Inferior parietal cortex (tissue), 1 donor: ENCODE measurements at regions not wholly inside any gene's neighbourhood (a gene's known extent, or its start where the extent isn't known, plus 50 kb on each side); places are given as distances from the start of the nearest gene placed in this dataset.
"Not testable (repeated sequence)": the region's sequence is repeated elsewhere in the genome, so short reads cannot be mapped to it uniquely, and the experiment has no call there.

Experiments
- DNase-seq: peaks from one replicate; pipeline ENCODE4 v3.0.0-alpha.2; 2016; ENCODE audit errors: extremely low spot score

DNA sequence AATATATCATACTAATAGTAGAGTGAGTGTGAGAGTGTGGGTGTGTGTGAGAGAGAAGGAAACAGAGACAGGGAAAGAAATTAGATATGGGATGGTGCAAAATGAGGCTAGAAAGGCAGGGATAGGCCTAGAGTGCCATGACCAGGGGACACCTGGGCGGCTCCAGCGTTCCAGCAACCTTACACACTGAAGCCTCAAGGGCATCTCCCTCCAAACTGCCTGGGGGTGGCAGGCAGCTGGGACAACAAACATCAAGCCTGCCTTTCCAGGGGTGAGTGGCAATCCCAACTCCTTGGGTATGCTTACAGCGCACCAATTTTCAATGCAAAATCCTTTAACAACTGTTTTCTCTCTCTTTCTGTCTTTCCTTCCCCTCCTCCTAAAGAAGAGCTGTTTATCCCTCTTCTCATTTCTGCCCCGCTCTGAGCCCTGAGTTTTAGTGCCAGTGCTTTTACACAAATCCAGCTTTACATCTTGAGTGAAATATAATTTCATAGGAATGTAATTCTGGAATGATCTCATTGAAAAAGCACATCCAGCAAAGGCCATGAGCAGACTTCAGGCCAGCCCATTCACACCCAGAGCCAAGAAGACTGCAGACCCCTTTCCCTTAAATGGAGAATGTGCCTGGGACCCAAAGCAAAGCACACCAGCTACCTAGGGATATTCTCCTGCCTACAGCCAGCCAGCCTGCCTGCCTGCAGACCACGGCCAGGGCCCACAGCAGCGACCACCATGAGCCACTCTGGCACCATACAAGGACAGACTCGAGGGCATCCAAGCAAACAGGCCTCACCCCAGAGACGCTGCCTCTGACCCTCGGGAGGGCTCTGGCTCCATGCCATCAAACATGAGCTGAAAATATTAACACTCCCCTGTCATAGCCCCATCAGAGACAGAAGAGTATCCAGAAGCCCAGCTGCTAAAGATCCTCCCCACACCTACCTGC is 90.3 kb downstream of the RPL27A start:
- no peak for DNase-seq

DNA sequence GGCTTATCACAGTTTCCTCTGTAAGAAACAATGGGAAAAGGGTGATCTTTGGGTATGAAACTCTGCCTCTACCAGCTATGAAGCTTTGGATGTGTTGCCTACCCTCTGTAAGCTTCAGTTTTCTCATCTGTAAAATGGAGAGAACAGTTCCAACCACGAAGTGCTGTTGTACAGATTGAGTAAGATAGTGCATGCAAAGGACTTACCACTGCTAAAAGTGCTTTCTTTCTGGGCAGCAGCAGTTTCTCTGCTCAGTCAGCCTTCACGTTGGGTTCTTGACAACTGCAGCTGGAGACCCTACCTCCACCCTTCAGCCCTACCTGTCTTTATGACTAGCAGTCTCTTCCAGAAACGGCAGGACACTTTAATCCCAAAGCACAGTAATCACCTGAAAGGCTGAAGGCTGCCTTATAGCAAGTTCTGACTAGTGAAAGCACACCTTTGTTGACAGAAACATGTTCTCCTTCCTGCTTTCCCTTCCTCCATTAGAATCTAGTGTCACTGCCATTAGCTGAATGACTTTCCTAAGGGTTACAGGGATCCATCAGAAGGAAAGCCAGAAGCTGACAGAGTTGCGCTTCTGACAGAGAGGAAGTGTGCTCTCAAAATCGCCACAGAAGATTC is 91.4 kb downstream of the RPL27A start:
- DNase-seq, result no peak

DNA sequence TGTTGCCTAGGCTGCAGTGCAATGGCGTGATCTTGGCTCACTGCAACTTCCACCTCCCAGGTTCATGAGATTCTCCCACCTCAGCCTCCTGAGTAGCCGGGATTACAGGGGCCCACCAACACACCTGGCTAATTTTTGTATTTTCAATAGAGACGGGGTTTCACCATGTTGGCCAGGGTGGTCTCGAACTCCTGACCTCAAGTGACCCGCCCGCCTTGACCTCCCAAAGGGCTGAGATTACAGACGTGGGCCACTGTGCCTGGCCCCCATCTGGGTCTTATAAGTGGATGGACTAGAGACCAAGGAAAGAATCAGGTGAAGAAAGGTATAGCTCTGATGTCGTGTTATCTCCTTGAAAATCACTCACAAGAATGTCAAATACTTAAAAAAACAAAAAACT is 92.3 kb downstream of the RPL27A start:
- not testable (repeated sequence) for DNase-seq

DNA sequence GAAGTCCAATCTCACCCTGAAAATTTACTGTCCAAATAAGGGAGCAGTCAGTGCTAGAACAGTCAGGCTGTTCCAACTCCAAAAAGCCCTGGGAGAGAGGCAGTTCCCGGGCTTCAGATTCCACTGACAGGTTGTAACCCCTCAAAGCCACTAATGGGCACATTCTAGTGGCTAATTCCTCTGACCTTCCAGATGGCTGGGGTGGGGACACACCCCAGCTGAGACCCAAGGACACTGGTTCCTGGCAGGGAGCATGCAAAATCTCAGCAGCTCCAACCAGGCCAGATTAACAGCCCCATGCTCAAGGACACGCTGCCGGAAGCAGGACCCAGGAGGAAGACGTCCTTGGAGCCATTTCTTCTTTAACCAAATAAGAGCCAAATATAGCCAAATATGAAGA is 92.7 kb downstream of the RPL27A start:
- no peak for DNase-seq

DNA sequence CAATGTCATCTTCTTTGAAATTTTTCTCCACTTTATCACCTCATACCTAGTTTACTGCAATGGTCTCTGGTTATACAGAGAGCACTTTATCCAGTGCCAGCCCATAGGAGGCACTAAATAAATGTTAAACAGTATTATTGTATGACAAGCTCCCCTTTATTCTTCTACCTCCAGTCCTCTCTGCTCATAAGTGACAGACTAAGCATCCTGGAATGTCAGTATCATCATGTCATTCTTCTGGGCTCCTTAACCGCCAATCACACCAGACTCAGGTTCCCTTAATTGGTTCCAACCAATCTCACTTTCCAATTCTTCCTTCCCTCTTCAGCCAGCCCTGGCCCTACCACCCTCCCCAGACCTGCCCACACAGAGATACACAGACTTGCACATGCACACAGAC is 93.1 kb downstream of the RPL27A start:
- no peak for DNase-seq

DNA sequence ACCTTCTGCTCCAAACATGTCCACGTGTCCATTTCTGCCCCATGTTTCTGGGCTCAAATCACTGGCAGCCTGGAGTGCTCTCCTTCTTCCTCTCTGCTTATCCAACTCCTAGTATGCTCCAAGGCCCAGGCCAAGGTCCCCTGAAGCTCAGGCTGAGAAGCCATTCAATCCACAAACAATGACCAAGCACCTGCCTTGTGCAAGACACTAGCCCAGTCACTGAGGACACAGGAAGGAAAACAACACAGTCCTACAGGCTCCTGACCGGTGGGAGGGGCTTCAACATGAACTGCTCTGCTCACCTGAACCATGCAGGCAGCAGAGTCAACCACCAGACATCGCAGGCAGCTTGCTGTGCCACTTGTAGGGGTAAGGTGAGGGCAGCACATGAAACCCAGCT is 93.6 kb downstream of the RPL27A start:
- DNase-seq, result no peak

DNA sequence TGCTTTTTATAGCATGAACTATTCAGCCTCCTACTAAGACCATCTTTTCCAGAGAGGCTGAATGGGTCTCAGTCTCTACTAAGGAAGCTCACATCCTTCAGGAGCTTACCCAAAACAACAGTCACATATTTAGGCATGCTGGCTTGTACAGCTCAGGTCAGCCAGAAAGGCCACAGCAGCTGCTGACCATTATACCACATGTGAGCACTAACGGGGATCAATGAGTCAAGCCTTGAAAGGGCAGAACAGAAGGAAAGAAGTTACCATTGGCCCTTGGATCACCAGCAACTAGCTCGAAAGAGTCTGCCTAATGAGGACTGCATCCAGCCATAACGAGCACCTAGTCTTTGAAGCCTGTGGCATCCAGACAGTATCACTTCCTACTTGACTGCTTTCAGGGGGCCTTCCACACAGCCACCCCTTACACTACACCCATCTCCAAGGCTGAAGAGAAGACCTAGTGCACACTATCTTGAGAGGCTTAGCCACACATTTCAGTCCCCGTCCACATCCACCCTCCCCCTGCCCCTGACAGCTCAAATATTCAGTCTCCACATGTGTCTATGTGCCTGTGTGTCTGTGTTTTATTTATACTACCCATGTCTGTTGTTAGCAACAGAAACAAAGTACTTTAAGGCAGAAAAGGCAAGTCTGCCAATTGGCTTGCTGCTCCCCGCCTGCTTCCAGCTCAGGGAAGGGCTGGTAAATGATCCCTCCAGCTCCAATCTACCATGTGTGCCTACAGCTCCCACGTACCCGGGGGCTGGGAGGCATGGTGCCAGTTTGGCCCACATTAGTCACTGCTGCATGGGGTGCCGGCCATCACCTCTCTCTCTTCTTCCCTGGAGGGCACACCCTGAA is 95.5 kb downstream of the RPL27A start:
- no peak for DNase-seq

DNA sequence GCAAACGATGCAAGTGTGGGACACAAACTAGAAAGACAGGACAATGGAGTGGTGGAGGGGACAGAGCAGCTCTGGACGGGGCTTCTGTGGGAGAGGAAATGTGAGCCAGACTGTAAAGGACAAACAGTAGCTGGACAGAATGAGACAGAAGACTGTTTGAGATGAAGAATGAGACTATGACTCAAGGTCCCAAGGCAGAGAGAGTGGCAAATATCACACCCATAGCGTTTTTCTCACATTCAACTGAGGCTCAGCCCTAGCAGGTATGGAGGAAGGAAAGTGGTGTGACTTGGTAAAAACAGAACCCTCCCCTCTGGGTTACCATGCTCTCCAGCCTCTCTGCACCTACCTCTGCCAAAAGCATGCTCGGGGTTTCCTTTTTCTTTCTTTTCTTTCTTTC is 96.5 kb downstream of the RPL27A start:
- no peak for DNase-seq

DNA sequence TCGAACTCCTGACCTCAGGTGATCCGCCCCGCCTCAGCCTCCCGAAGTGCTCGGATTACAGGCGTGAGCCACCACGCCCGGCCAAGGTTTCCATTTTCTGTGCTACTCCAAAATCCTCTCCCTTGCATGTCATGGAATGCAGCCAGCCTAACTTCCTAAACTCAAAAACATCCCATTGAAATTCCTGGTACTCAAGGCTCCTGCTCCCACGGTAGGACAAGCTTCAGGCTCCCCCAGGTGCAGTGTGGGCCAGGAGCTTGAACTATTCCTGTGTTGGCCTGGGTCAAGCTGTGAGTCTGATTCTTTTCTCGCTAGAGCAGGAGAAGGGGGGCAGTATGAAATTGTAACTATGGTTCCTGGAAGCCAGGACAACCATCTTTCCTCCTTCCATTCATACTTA is 97.1 kb downstream of the RPL27A start:
- no peak for DNase-seq

DNA sequence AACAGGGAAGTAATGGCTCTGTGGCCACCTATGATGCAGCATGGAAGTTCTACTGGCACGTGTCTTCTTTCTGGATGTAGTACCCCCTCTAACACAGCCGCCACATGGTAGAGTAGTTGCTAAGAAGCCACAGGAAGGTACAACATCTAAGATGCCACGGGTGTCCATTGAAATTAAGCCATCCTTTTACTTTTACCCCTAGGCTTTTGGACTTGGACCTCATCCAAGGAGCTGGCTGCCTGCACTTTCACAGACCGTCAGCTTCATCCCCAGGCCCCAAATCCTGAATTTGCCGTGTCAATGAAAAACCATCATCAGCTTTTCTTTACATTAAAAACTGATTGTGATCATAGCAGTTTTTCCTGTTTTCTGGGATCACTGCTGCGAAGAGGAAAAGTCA is 102.4 kb downstream of the RPL27A start:
- DNase-seq, result no peak

DNA sequence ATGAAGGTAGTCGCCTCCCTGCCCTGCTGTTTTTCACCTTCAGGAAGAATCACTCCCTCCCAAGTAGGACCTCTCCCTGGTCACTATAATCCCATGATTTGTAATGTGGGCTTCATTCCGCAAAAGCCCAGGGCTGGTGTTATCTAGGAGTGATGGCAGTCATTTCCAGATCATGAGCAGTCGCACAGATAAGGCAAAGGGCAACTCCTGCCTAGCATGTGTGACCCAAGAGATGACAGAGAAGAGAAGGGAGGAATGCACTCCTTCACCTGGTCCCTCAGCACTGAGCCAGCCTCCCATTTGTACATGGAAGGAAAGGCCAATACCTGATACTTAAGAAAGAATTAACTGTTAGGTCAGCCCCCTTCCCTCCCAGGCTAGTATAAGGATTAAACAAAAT is 102.9 kb downstream of the RPL27A start:
- no peak for DNase-seq

DNA sequence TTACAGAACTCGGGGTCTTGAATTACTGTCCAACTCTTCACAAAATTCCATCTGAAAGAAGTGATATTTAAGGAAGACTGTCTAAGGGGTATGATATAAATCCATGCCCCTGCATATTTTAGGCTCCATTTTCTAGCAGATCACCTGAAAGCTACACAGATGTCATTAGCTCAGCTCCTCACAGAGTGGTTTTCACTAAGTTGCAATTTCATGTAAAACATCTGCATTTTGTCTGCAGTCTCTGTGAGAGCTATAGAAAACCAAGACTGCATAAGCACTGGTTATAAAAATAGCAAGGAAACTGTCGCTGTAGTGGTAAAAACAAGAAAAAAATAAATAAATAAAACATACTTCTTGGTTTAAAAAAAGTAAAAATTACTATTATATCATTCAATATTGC is 103.4 kb downstream of the RPL27A start:
- no peak for DNase-seq

DNA sequence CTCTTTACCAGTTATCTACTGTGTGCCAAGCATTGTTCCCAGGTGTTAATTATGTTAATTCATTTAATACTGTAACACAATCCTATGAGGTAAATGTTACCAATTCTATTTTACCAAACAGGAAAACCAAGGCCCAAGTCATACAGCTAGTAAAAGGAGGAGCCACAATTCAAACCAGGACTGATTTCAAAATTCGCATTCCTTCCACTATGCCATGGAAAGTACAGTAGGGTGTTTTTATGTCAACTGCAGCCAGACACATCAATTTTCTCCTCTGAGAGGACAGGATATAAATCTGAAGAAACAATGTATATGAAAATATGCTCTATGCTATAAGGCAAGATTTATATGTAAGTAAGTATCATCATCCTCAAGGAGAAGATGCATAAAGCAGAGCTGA is 104.3 kb downstream of the RPL27A start:
- DNase-seq, result no peak

DNA sequence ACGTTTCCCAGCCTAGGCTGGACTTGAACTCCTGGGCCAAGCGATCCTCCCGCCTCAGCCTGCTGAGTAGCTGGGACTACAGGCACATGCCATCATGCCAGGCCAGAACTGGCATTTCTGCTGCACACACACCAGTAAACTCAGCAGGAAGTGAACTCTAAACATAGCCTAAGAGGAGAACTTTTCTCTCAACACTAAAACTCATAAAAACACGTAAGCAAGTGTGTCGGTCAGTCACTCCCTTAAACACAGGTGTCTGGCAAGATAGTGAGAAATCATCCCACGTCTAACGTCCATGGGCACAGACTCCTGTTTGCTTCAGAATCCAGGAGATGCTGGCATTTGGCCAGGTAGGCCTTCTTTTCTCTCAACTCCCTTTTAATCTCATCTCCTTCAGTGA is 104.8 kb downstream of the RPL27A start:
- no peak for DNase-seq

DNA sequence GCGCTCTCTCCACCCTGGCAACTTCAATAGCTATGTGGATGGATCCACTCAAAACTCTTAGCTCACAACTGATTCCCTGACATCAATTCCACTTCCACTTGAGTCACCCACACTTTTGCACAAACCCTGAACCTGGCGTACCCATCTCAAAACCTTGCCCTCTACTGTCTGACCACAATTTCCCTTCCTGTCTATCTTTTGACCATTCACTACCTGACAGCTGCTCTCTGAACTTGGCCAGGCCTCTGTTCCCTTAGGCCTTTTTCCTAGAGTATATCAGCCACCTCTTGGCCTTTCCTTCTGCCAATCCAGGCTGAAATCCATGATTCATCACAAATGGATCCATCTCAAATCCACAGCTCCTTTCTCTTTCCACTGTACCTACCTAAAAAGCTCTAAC is 106.0 kb downstream of the RPL27A start:
- no peak for DNase-seq

DNA sequence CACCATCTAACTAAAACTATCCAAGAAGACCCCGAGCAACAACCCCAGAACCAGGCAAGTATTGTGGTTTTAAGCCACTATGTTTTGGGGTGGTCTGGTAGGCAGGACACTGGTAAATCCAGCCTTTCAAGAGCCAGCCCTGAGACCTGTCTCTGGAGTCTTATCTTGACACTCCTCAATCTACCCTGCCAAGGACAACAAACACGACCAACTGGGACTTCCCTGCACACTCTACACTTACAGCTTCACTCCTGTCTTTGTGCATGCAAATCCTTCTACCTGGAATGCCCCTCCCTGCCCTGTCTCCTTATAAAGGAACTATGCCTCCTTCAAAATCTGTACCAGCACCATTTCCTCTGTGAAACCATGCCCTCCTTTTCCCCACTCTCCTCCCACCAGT is 107.3 kb downstream of the RPL27A start:
- DNase-seq, result no peak

DNA sequence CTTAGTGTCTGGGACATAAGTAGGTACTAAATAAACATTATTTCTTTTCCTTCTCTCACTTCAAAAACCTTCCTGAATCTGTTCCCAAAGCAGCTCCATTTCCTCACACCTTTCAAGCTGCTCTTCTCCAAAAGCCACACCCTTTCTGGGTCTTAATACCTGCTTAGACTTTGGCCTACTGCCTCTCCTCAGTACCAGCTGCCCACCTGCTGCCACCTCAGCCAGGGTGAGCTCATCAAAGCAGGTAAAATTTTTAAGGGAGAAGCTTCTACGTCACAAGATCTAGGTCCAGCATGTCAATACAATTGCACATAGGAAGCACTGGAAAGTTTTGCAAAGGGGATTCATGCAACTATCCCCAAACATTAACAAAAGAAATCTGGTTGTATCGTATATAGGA is 108.4 kb downstream of the RPL27A start:
- DNase-seq, result no peak

DNA sequence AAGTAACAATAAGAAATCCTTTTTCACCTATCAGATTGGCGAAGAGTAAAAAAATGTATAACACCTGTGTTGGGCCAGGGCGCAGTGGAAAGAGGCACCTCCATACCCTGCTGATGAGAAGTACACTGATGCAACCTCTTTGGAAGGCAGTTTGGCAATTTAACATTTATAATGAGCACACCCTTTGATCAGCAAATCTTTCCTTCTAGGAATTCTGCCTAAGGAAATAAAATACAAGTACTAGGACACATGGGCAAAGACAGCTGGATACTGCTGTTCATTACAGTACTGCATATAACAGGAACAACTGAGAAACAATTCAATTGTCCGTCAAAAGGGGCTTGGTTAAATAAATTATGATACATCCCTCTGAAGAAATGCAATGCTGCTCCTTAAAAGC is 110.1 kb downstream of the RPL27A start:
- DNase-seq, result no peak

DNA sequence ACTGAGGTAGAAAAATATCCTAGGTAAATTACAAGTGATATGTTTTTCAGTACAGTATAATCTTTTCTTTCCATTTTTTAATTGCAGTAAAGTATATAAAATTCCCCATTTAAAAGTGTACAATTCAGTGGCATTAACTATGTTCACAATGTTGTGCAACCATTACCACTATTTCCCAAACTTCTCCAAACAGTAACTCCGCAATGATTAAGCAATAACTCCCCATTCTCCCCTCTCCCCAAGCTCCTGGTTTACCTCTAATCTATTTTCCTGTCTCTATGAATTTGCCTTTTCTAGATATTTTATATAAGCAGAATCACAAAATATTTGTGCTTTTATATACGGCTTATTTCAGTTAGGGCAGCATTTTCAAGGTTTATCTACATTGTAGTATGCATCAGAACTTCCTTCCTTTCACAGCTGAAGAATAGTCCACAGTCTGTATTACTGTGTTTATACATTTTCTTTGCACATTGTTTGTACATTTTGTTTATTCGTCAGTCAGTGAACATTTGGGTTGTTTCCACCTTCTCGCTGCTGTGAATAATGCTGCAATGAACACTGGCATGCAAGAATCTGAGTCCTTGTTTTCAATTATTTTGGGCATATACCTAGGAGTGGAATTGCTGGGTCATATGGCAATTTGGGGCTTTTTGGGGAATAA is 110.7 kb downstream of the RPL27A start:
- DNase-seq, result no peak

DNA sequence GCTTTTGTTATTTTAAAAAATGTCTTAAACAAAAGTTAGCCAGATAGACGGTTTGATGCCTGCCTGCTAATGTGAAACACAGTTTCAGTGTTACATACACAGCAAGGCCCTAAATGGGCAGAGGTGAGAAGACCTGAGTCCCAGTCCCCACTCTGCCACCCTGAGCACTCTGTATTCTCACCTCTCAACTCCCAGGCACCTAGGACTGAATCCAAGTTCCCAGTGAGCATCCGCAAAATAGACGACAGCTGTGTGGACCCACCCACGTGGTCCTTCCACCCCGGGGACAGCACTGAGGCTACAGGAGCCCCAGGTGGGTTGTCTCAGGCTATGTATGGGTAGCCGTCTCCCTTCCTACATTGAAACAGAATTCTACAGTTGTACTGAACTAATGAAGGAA is 111.5 kb downstream of the RPL27A start:
- DNase-seq, result no peak

DNA sequence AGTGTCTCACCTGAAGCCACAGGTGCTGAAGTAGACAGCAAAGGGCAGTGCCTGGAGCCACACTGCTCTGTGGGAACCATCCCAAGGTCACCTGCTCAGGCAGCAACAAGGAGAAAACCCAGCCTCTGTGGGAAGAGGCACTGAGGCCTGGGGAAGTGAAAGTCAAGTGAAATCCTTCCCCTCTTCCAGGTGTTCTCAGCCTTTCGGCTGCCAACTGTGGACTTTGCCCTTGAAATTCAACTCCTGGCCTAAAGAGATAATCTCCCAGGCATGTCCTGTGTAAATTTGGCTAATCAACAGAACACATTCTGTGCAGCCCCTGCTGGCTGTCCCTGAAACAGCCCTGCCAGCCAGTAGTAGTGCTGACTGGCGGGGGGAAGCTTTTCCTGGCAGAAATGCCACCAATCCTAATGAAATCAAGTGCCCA is 112.1 kb downstream of the RPL27A start:
- no peak for DNase-seq

DNA sequence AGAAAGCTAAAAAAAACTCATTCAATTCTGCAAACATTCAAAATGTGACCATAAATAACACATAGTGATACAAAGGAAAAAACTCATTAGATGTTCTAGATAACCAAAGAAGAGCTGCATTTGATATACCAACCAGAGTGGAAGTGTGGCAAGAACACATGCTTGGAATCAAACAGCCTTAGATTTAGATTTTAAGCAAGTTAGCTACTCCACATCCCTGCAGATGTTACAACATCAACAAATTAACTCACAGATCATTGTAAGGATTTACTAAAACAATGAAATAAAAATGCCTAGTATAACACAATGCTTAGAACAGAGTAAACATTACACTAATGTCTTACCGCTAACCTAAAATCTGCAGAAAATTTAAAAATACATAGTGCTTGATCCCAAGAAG is 114.0 kb upstream of the AKIP1 start:
- DNase-seq, result no peak
